Psoas muscle (tissue), 7 donors: ENCODE measurements at regions not wholly inside any gene's neighbourhood (a gene's known extent, or its start where the extent isn't known, plus 50 kb on each side); places are given as distances from the start of the nearest gene placed in this dataset.

Source experiments
- ATAC-seq, 4 donors: fragments of 200-7000 bp; cut with Tn5 transposase; one replicate each; pipeline ENCODE4 v1.9.1; 2020; ENCODE audit warnings: moderate library complexity in 3 of 4, mild to moderate bottlenecking in 2 of 4
- DNase-seq, 2 donors: peaks; one replicate each; pipeline ENCODE4 v3.0.0-alpha.2; 2020
- H3K27ac ChIP-seq: fragments of 200-600 bp; one replicate; pipeline ENCODE4 v1.8.0; 2022
- H3K27me3 ChIP-seq, 3 donors: fragments of 200-600 bp in 1 of 3; one replicate each; pipeline versions ENCODE4 v1.6.1 to v1.8.0; 2013 to 2022; ENCODE audit warnings: low read length in 2 of 3, mild to moderate bottlenecking in 2 of 3, moderate library complexity in 1 of 3; ENCODE audit not compliant: insufficient read depth in 3 of 3
- H3K36me3 ChIP-seq, 2 donors: fragments of 200-600 bp in 1 of 2; one replicate each; pipeline versions ENCODE4 v1.6.1 to v1.8.0; 2013 to 2022; ENCODE audit warnings: low read depth in 1 of 2, mild to moderate bottlenecking in 1 of 2, moderate library complexity in 1 of 2; ENCODE audit not compliant: insufficient read depth in 1 of 2
- H3K4me1 ChIP-seq: fragments of 200-600 bp; one replicate; pipeline ENCODE4 v1.8.0; 2022
- H3K4me3 ChIP-seq: fragments of 200-600 bp; one replicate; pipeline ENCODE4 v1.8.0; 2022; ENCODE audit warnings: mild to moderate bottlenecking
- H3K9me3 ChIP-seq: fragments of 200-600 bp; one replicate; pipeline ENCODE4 v1.8.0; 2022
- WGBS, 3 donors: extraction: QIAGEN DNeasy Blood & Tissue Kit; methylation state at CpG; one replicate each; pipeline versions ENCODE4 v1.1.6 to v1.1.7; 2013; 5-methylcytosine and 5-hydroxymethylcytosine counted together
- intact Hi-C, 2 donors: fragments of 100-400 bp; cut with DNase I; formaldehyde crosslinking; loops; one replicate each; pipeline versions ENCODE4 v1.11.0 to v1.14.2; 2022
- TF ChIP-seq, protein P1 (sequence below): fragments of 200-600 bp; IDR thresholded peaks from one replicate; pipeline ENCODE4 v1.8.0; 2022; ENCODE audit warnings: antibody characterized with exemption
- donor health status: healthy with polysubstance abuse.
- donor health status: DM: no; HTN: no; CAD: no; lungs with moderate emphysema.
- donor health status: Bipolar disorder and iron deficiency.
- donor health status: healthy.
- donor health status: DM: yes; HTN: yes; CAD: no.
- donor health status: DM: no; HTN: no; CAD: no.
- donor health status: DM: yes; HTN: yes; CAD: no.

DNA sequence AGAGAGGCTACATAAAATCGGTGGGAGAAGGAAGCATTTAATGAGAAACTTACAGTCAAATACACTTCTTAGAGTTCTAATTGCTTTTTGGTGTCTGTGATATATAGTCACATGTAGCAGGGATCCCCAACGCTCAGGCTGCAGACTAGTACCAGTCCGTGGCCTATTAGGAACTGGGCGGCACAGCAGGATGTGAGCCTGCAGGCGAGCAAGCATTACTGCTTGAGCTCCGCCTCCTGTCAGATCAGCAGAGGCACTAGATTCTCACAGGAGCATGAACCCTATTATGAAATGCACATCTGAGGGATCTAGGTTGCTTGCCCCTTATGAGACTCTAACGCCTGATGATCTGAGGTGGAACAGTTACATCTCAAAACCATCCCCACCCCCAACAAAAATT, 158.5 kb downstream of the TANC2 start:
- no peaks in the 10 kb centered on the region for H3K27me3 ChIP-seq
- no peaks in the 10 kb centered on the region for H3K36me3 ChIP-seq
- WGBS, 3 donors = 88 to 94% (median 92%) methylated on average over 7 of the region's 7 CpGs
- H3K4me1 ChIP-seq = no peaks in the 10 kb centered on the region
- H3K27ac ChIP-seq = no peak overlapping the region
- H3K4me3 ChIP-seq = no peak overlapping the region
- ATAC-seq (no peak), DNase-seq (no peak)
- H3K9me3 ChIP-seq = no peaks in the 10 kb centered on the region
- intact Hi-C loops = no loop called here
- TF ChIP-seq, protein P1, sequence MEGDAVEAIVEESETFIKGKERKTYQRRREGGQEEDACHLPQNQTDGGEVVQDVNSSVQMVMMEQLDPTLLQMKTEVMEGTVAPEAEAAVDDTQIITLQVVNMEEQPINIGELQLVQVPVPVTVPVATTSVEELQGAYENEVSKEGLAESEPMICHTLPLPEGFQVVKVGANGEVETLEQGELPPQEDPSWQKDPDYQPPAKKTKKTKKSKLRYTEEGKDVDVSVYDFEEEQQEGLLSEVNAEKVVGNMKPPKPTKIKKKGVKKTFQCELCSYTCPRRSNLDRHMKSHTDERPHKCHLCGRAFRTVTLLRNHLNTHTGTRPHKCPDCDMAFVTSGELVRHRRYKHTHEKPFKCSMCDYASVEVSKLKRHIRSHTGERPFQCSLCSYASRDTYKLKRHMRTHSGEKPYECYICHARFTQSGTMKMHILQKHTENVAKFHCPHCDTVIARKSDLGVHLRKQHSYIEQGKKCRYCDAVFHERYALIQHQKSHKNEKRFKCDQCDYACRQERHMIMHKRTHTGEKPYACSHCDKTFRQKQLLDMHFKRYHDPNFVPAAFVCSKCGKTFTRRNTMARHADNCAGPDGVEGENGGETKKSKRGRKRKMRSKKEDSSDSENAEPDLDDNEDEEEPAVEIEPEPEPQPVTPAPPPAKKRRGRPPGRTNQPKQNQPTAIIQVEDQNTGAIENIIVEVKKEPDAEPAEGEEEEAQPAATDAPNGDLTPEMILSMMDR = no peak

DNA sequence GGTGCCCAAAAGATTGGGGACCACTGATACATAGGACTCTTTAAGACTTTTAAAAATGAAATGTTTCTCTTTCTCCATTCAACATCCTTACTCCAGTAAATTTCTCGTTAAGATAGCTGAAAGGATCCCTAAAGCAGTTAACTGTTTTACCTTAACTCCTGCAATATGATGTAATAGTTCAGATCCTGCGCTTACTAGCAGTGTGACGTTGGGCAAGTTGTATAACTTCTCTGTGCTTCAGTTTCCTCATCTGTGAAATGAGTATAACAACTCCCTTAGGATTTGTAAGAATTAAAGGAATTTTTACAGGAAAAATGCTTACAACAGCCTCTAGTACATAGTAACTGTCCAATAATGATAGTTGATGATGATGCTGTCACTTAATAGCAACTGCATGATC, 158.9 kb downstream of the TANC2 start:
- H3K27ac ChIP-seq = no peak overlapping the region
- no peaks in the 10 kb centered on the region for H3K4me1 ChIP-seq
- no peak for ATAC-seq
- WGBS, 3 donors = 81 to 86% (median 85%) methylated on average over 3 of the region's 3 CpGs
- no peak overlapping the region for H3K4me3 ChIP-seq
- no peaks in the 10 kb centered on the region for H3K36me3 ChIP-seq
- no peaks in the 10 kb centered on the region for H3K9me3 ChIP-seq
- intact Hi-C loops = no loop called here
- TF ChIP-seq, protein P1 = no peak
- DNase-seq = no peak
- H3K27me3 ChIP-seq = no peaks in the 10 kb centered on the region

DNA sequence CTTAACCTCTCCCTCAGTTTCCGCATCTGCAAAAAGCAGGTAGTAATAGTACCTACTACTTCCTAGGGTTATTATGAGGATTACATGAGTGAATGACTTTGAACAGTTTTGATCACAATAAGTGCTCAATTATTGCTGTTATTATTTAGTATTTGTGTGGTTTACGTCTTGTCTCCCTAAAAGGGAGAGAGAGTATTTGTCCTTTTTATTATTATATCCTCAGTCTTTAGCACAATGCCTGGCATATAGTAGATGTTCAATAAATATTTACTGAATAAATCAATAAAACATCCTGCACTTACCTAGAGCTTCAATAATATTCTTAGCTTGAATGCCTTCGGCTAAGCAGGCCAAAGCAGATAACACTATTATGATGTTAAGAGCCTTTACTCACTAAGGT, 160.0 kb downstream of the TANC2 start:
- DNase-seq (no peak), ATAC-seq (no peak)
- no peaks in the 10 kb centered on the region for H3K9me3 ChIP-seq
- 77 to 99% (median 84%) methylated on average over 3 of the region's 3 CpGs for WGBS, 3 donors
- no peak overlapping the region for H3K4me3 ChIP-seq
- H3K4me1 ChIP-seq = no peaks in the 10 kb centered on the region
- no peak overlapping the region for H3K27ac ChIP-seq
- H3K36me3 ChIP-seq = no peaks in the 10 kb centered on the region
- TF ChIP-seq, protein P1 = no peak
- H3K27me3 ChIP-seq = no peaks in the 10 kb centered on the region
- intact Hi-C loops = no loop called here

DNA sequence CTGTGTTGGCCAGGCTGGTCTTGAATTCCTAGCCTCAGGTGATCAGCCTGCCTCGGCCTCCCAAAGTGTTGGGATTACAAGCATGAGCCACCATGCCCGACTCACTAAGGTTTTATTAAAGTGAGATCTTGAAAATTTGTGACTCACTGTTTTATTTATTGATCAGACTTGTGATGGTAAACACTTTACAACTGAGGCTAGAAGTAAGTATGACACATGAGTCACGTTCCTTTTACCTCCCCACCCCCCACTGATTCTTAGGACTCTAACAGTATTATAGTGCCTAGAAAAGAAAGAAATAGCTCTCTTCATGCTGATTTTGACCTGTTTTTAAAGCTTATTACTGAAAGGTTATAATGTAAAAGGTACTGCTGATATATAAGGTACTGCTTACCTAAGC, 160.6 kb downstream of the TANC2 start:
- TF ChIP-seq, protein P1 = no peak
- Histone ChIP-seq H3K4me3 (no peak overlapping the region), H3K4me1 (no peaks in the 10 kb centered on the region), H3K27ac (no peak overlapping the region), H3K36me3 (no peaks in the 10 kb centered on the region), H3K27me3 (no peaks in the 10 kb centered on the region), H3K9me3 (no peaks in the 10 kb centered on the region)
- ATAC-seq = no peak
- no peak for DNase-seq
- 85 to 95% (median 92%) methylated on average over 3 of the region's 3 CpGs for WGBS, 3 donors
- intact Hi-C loops = no loop called here

GRCh38 chr17:63132459-63132911, 166.4 kb downstream of the TANC2 start:
- WGBS, 3 donors = 38 to 83% (median 48%) methylated on average over 1 of the region's 1 CpG
- no peak for ATAC-seq

More at GRCh38 chr17:63132459-63132911, 166.4 kb downstream of the TANC2 start:
- H3K36me3 ChIP-seq = no peaks in the 10 kb centered on the region
- no peaks in the 10 kb centered on the region for H3K9me3 ChIP-seq
- DNase-seq = no peak
- no peaks in the 10 kb centered on the region for H3K4me1 ChIP-seq
- TF ChIP-seq, protein P1 = no peak
- H3K27ac ChIP-seq = no peak overlapping the region
- no peaks in the 10 kb centered on the region for H3K27me3 ChIP-seq
- intact Hi-C loops = no loop called here
- H3K4me3 ChIP-seq = no peak overlapping the region
